H1 (cell line): ENCODE measurements at regions not wholly inside any gene's neighbourhood (a gene's known extent, or its start where the extent isn't known, plus 50 kb on each side); places are given as distances from the start of the nearest gene placed in this dataset.

Source experiments
- CTCF ChIA-PET: fragments of 300-600 bp; sonication (Branson Sonifier 250); formaldehyde crosslinking; loops from one replicate; lab custom pipeline; 2021; ENCODE audit not compliant: partially characterized antibody; lab: Charles Lee
- POLR2A ChIA-PET: fragments of 300-600 bp; sonication (Branson Sonifier 250); formaldehyde crosslinking; loops from one replicate; lab custom pipeline; 2021; ENCODE audit warnings: inconsistent platforms; ENCODE audit not compliant: partially characterized antibody; lab: Charles Lee
- DNase-seq, 2 experiments: peaks; one replicate each; pipeline versions ENCODE4 v3.0.0 to v3.0.0-alpha.2; 2010 to 2022; ENCODE audit warnings: low spot score in 2 of 2, low read depth in 1 of 2, mixed read lengths in 1 of 2
- FAIRE-seq: peaks from 2 replicates; lab custom pipeline; 2011; peaks lifted over from hg19 to GRCh38; lab: Jason Lieb, UNC
- H2AFZ ChIP-seq: 2 replicates; pipeline ENCODE4 v1.8.1; 2012; ENCODE audit warnings: low read length, inconsistent platforms
- H2AK5ac ChIP-seq: 2 replicates; pipeline ENCODE4 v1.6.1; 2013; ENCODE audit warnings: low read depth, low read length
- H2BK120ac ChIP-seq: replicated peaks from 2 replicates; pipeline ENCODE3; 2013; ENCODE audit warnings: low read depth, low read length, inconsistent platforms
- H2BK12ac ChIP-seq: 2 replicates; pipeline ENCODE4 v1.6.1; 2013; ENCODE audit warnings: low read depth, low read length
- H2BK15ac ChIP-seq: 2 replicates; pipeline ENCODE4 v1.6.1; 2013; ENCODE audit warnings: low read length
- H2BK20ac ChIP-seq: 2 replicates; pipeline ENCODE4 v1.6.1; 2013; ENCODE audit warnings: low read length
- H2BK5ac ChIP-seq: 2 replicates; pipeline ENCODE4 v1.6.1; 2013; ENCODE audit warnings: low read depth, low read length
- H3K14ac ChIP-seq: 2 replicates; pipeline ENCODE4 v1.6.1; 2013; ENCODE audit warnings: inconsistent platforms; ENCODE audit not compliant: insufficient read length
- H3K18ac ChIP-seq: 2 replicates; pipeline ENCODE4 v1.6.1; 2013; ENCODE audit warnings: low read length; ENCODE audit errors: extremely low read depth
- H3K23ac ChIP-seq: 2 replicates; pipeline ENCODE4 v1.6.1; 2013; ENCODE audit warnings: inconsistent platforms; ENCODE audit not compliant: insufficient read length
- H3K23me2 ChIP-seq: 2 replicates; pipeline ENCODE4 v1.6.1; 2013; ENCODE audit warnings: low read depth, low read length
- H3K27ac ChIP-seq: 2 replicates; pipeline ENCODE4 v1.6.1; 2011; ENCODE audit warnings: low read depth, low read length, inconsistent platforms
- H3K27me3 ChIP-seq, 4 experiments: replicated peaks in 1 of 4; 1 replicate in 1 of 4; 2 replicates in 3 of 4; pipeline versions ENCODE4 v1.6.1 to v1.8.1; 2011 to 2013; ENCODE audit warnings: low read length in 3 of 4, mild to moderate bottlenecking in 3 of 4, inconsistent platforms in 2 of 4, mixed read lengths in 2 of 4, moderate library complexity in 1 of 4; ENCODE audit not compliant: control insufficient read depth in 3 of 4, insufficient read depth in 3 of 4; ENCODE audit errors: extremely low read depth in 1 of 4
- H3K36me3 ChIP-seq, 4 experiments: 2 replicates each; pipeline versions ENCODE4 v1.6.1 to v1.8.1; 2011 to 2013; ENCODE audit warnings: mild to moderate bottlenecking in 4 of 4, low read length in 3 of 4, moderate library complexity in 2 of 4, control low read depth in 1 of 4, inconsistent platforms in 1 of 4; ENCODE audit not compliant: insufficient read depth in 4 of 4, control insufficient read depth in 2 of 4
- H3K4ac ChIP-seq: replicated peaks from 2 replicates; pipeline ENCODE3; 2013; ENCODE audit warnings: low read length, low read depth, mixed read lengths, inconsistent platforms; ENCODE audit not compliant: insufficient read length
- H3K4me1 ChIP-seq, 4 experiments: replicated peaks in 1 of 4; 1 replicate in 1 of 4; 2 replicates in 3 of 4; pipeline versions ENCODE4 v1.6.1 to v1.8.1; 2011 to 2013; ENCODE audit warnings: low read length in 3 of 4, inconsistent platforms in 2 of 4, mixed read lengths in 1 of 4; ENCODE audit not compliant: insufficient read depth in 4 of 4, control insufficient read depth in 3 of 4
- H3K4me2 ChIP-seq, 2 experiments: 2 replicates each; pipeline versions ENCODE4 v1.6.1 to v1.8.1; 2011 to 2013; ENCODE audit warnings: low read depth in 2 of 2, low read length in 2 of 2, control low read depth in 1 of 2, inconsistent platforms in 1 of 2, mild to moderate bottlenecking in 1 of 2; ENCODE audit not compliant: insufficient read depth in 1 of 2
- H3K4me3 ChIP-seq, 4 experiments: fragments of 200-600, 300-600 bp in 1 of 4; sonication (generic), shearing (Covaris generic), sonication (Bioruptor Twin) in 1 of 4; 2 replicates each; pipeline versions ENCODE4 v1.5.1 to v1.8.1; 2011 to 2016; ENCODE audit warnings: low read length in 4 of 4, low read depth in 3 of 4, control low read depth in 2 of 4, inconsistent platforms in 2 of 4, mild to moderate bottlenecking in 2 of 4, mixed read lengths in 1 of 4, moderate library complexity in 1 of 4; ENCODE audit not compliant: insufficient read depth in 2 of 4; ENCODE audit errors: extremely low read depth in 1 of 4
- H3K56ac ChIP-seq: replicated peaks from 2 replicates; pipeline ENCODE3; 2013; ENCODE audit warnings: low read depth, mild to moderate bottlenecking, mixed read lengths, low read length, inconsistent platforms; ENCODE audit not compliant: insufficient read length
- H3K79me1 ChIP-seq: 2 replicates; pipeline ENCODE4 v1.6.1; 2013; ENCODE audit warnings: low read depth, low read length, control low read depth
- H3K79me2 ChIP-seq, 2 experiments: 2 replicates each; pipeline versions ENCODE4 v1.6.1 to v1.8.1; 2012 to 2013; ENCODE audit warnings: low read length in 2 of 2, mild to moderate bottlenecking in 2 of 2, inconsistent platforms in 1 of 2; ENCODE audit not compliant: insufficient read depth in 2 of 2, control insufficient read depth in 1 of 2
- H3K9ac ChIP-seq, 4 experiments: replicated peaks in 1 of 4; 1 replicate in 1 of 4; 2 replicates in 3 of 4; pipeline versions ENCODE4 v1.6.1 to v1.8.1; 2011 to 2013; ENCODE audit warnings: low read depth in 3 of 4, low read length in 3 of 4, control low read depth in 2 of 4, mild to moderate bottlenecking in 2 of 4, moderate library complexity in 2 of 4, inconsistent platforms in 1 of 4; ENCODE audit errors: extremely low read depth in 1 of 4
- H3K9me3 ChIP-seq, 2 experiments: 2 replicates each; pipeline versions ENCODE4 v1.6.1 to v1.8.1; 2012 to 2013; ENCODE audit warnings: mild to moderate bottlenecking in 2 of 2, moderate library complexity in 2 of 2, control low read depth in 1 of 2, inconsistent platforms in 1 of 2, low read depth in 1 of 2, low read length in 1 of 2, mixed read lengths in 1 of 2; ENCODE audit not compliant: insufficient read depth in 2 of 2
- H4K20me1 ChIP-seq, 2 experiments: replicated peaks in 1 of 2; 2 replicates each; pipeline versions ENCODE3 to v1.8.1; 2011 to 2013; ENCODE audit warnings: inconsistent platforms in 2 of 2, low read length in 2 of 2, mild to moderate bottlenecking in 1 of 2; ENCODE audit not compliant: insufficient read depth in 2 of 2, control insufficient read depth in 1 of 2
- H4K5ac ChIP-seq: 2 replicates; pipeline ENCODE4 v1.6.1; 2013; ENCODE audit warnings: low read length, low read depth, mixed read lengths, inconsistent platforms; ENCODE audit not compliant: insufficient read length
- H4K8ac ChIP-seq: 2 replicates; pipeline ENCODE4 v1.8.0; 2013; ENCODE audit warnings: mild to moderate bottlenecking, moderate library complexity, low read length, inconsistent platforms; ENCODE audit not compliant: insufficient read depth; ENCODE audit errors: extremely low read depth
- H4K91ac ChIP-seq: replicated peaks from 2 replicates; pipeline ENCODE3; 2013; ENCODE audit warnings: low read length, mixed read lengths, inconsistent platforms; ENCODE audit not compliant: insufficient read length
- CTBP2 ChIP-seq: IDR thresholded peaks from 2 replicates; pipeline ENCODE4 v1.7.0; 2011; ENCODE audit warnings: borderline replicate concordance, mild to moderate bottlenecking, moderate library complexity, mixed read lengths, low read length; ENCODE audit not compliant: insufficient read depth, insufficient read length
- KDM5A ChIP-seq: fragments of 200-600 bp; IDR thresholded peaks from 2 replicates; pipeline ENCODE4 v1.7.1; 2012; ENCODE audit warnings: mild to moderate bottlenecking, low read length, inconsistent platforms, mixed read lengths
- MAX ChIP-seq: IDR thresholded peaks from 2 replicates; pipeline ENCODE4 v1.6.1; 2012; ENCODE audit warnings: inconsistent platforms
- RFX5 ChIP-seq: IDR thresholded peaks from 2 replicates; pipeline ENCODE4 v1.6.1; 2011; ENCODE audit warnings: low read depth, low read length, improper control_type of control experiment, borderline replicate concordance
- TEAD4 ChIP-seq: IDR thresholded peaks from 2 replicates; pipeline ENCODE4 v1.6.1; 2012; ENCODE audit warnings: low read depth, low read length, inconsistent platforms, mixed read lengths
- WGBS, 2 experiments: shearing (Covaris generic) in 1 of 2; methylation state at CpG; one replicate each; pipeline versions ENCODE4 v1.1.6 to v1.1.7; 2013 to 2015; ENCODE audit warnings: low lambda C conversion rate in 2 of 2, mixed read lengths in 2 of 2, inconsistent platforms in 1 of 2, low coverage in 1 of 2, missing lambda C conversion rate in 1 of 2; ENCODE audit not compliant: insufficient replicate concordance in 2 of 2, insufficient coverage in 1 of 2, insufficient read length in 1 of 2; ENCODE audit errors: extremely low coverage in 1 of 2, missing lambda C conversion rate in 1 of 2; 5-methylcytosine and 5-hydroxymethylcytosine counted together

GRCh38 chr12:116375278-116375842 lies 97.9 kb upstream of the MED13L start:
- no peak overlapping the region for H3K56ac ChIP-seq
- ChIA-PET POLR2A (interaction anchor here (1.6 kb wide), 1 partner anchor 9 kb away, joined by 4 read pairs; no protein-coding TSS in a partner anchor), CTCF (interaction anchor here (2.0 kb wide), 1 partner anchor 9 kb away, joined by 5 read pairs; no protein-coding TSS in a partner anchor)
- 86% methylated on average over 9 of the region's 9 CpGs; no CpG with 5 or more reads in 1 of the 2 experiments for WGBS, 2 experiments
- no peak overlapping the region for H2BK20ac ChIP-seq
- peak overlapping the region; percentile 3; the same call in 1 of the 2 replicates for H2BK15ac ChIP-seq
- peaks cover 0 to 8% (median 3%) of the 10 kb centered on the region in 4 experiments; a peak in 5 of 7 replicates for H3K4me1 ChIP-seq
- H3K14ac ChIP-seq = peak overlapping the region; percentile 1
- H2AFZ ChIP-seq = no peak overlapping the region
- FAIRE-seq (no peak), DNase-seq (no peak)
- no peaks in the 10 kb centered on the region for H3K79me1 ChIP-seq
- peaks cover 0 to 5% (median 0%) of the 10 kb centered on the region in 4 experiments; a peak in 1 of 8 replicates for H3K36me3 ChIP-seq
- H3K23me2 ChIP-seq = peaks cover 11% of the 10 kb centered on the region
- no peak for TF ChIP-seq TEAD4
- no peak for TF ChIP-seq MAX
- no peak for TF ChIP-seq RFX5
- no peak for TF ChIP-seq KDM5A
- no peak for TF ChIP-seq CTBP2
- H3K9me3 ChIP-seq = peaks cover 0 to 7% of the 10 kb centered on the region in 2 experiments; a peak in 1 of 4 replicates
- no peak overlapping the region for H3K4me3 ChIP-seq
- peak overlapping the region in 1 of 2 experiments; percentile 62; a peak in 1 of 4 replicates for H3K4me2 ChIP-seq
- H4K8ac ChIP-seq = no peak overlapping the region
- peak overlapping the region; percentile 60 for H3K23ac ChIP-seq
- no peak overlapping the region for H4K5ac ChIP-seq
- H3K4ac ChIP-seq = no peak overlapping the region
- H4K20me1 ChIP-seq = peaks cover 0 to 12% of the 10 kb centered on the region in 2 experiments
- H3K27me3 ChIP-seq = peaks cover 0 to 2% (median 0%) of the 10 kb centered on the region in 4 experiments; a peak in 3 of 7 replicates
- peak overlapping the region; percentile 71 for H4K91ac ChIP-seq
- peaks cover 0 to 7% of the 10 kb centered on the region in 2 experiments; a peak in 2 of 4 replicates for H3K79me2 ChIP-seq
- H2BK120ac ChIP-seq = peak overlapping the region; percentile 69
- H2BK12ac ChIP-seq = peak overlapping the region; percentile 19; the same call in 1 of the 2 replicates
- H2AK5ac ChIP-seq = peak overlapping the region; percentile 28; the same call in 1 of the 2 replicates
- H3K18ac ChIP-seq = no peak overlapping the region
- no peak overlapping the region for H3K27ac ChIP-seq
- no peak overlapping the region; the same call in 1 of the 2 replicates for H2BK5ac ChIP-seq
- H3K9ac ChIP-seq = peak overlapping the region in 1 of 4 experiments; percentile 40; a peak in 2 of 7 replicates
